ENCODE measurements at regions not wholly inside any gene's neighbourhood (a gene's known extent, or its start where the extent isn't known, plus 50 kb on each side); places are given as distances from the start of the nearest gene placed in this dataset.

DNA sequence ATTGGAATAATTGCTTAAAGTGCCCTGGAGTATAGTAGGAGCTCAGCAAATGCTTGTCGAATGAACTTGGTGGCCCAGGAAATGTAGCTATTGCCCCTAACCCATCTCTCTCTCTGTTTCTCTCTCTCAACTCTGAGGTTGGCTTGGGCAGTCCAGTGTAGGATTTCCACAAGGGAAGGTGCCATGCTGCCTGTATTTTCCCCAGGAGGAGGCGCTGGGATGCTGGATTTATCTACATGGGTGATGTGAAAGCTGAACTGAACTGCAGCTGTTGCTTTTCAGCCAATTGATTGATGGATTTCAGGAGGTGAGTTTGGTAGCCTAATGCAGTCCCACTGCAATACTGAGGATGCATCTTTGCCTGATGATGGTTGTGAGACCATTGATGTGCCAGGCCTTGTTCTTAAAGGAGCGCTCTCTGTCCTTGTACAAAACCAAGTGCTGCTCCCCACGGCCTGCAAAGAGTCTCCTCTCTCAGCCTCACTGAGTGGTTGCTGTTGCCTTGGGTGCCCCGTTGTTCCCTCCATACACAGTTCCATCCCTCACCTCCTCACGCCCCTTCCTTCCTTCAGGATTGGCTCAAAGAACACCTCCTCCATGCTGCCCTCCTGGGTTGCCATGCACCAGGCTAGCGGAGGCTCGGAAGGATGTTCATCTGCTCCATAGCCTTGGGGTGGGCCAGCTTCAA lies 200.6 kb downstream of the GLRX3 start:
- intact Hi-C loops (cut with DNase I) = no loop called here
- DNase-seq (peak in 2 of 5 donors; percentile 17 to 27), FAIRE-seq (no peak)
- Histone ChIP-seq H3K36me3 (ENCODE audit: control insufficient read depth in 2 of 3, insufficient read depth in 3 of 3, low read length in 3 of 3) (no peaks in the 10 kb centered on the region), H3K4me1 (ENCODE audit: control insufficient read depth in 2 of 3, insufficient read depth in 2 of 3, low read depth in 1 of 3, low read length in 3 of 3) (no peaks in the 10 kb centered on the region), H3K9me3 (ENCODE audit: control insufficient read depth in 2 of 3, insufficient read depth in 1 of 3, low read length in 3 of 3) (peaks cover 0 to 3% (median 0%) of the 10 kb centered on the region in 3 donors), H3K4me3 (ENCODE audit: low read length in 3 of 3) (no peak overlapping the region), H3K27ac (ENCODE audit: low read depth in 2 of 2, low read length in 2 of 2) (no peak overlapping the region), H3K27me3 (ENCODE audit: control insufficient read depth, insufficient read depth, low read length) (no peaks in the 10 kb centered on the region), H3K9ac (ENCODE audit: low read length in 3 of 3) (no peak overlapping the region)
- TF ChIP-seq, protein P1, sequence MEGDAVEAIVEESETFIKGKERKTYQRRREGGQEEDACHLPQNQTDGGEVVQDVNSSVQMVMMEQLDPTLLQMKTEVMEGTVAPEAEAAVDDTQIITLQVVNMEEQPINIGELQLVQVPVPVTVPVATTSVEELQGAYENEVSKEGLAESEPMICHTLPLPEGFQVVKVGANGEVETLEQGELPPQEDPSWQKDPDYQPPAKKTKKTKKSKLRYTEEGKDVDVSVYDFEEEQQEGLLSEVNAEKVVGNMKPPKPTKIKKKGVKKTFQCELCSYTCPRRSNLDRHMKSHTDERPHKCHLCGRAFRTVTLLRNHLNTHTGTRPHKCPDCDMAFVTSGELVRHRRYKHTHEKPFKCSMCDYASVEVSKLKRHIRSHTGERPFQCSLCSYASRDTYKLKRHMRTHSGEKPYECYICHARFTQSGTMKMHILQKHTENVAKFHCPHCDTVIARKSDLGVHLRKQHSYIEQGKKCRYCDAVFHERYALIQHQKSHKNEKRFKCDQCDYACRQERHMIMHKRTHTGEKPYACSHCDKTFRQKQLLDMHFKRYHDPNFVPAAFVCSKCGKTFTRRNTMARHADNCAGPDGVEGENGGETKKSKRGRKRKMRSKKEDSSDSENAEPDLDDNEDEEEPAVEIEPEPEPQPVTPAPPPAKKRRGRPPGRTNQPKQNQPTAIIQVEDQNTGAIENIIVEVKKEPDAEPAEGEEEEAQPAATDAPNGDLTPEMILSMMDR (IDR thresholded peaks at IDR 0.05; ENCODE audit: borderline replicate concordance, extremely low read depth, insufficient read depth) = peak; percentile 7

DNA sequence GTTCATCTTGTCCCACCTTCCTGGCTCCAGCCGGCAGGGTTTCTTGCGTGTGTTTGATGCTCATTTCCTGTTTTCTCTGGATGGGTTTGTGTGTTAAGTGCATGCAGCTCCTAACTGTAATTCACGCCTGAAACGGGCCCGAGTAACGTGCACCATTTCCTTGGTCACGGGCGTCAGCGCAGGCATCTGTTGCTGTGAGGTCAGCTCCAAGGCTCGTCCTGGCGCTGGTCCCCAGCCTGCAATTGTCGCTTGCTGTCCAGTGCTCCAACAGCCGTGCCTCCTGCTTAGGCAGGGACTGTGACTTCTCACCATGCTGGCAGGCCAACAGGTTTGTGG lies 201.1 kb downstream of the GLRX3 start:
- intact Hi-C loops (cut with DNase I) = no loop called here
- DNase-seq = peak in 1 of 5 donors; percentile 29
- H3K9ac ChIP-seq (ENCODE audit: low read length in 3 of 3) = no peak overlapping the region
- TF ChIP-seq, protein P1 (IDR thresholded peaks at IDR 0.05; ENCODE audit: borderline replicate concordance, extremely low read depth, insufficient read depth) = no peak
- H3K9me3 ChIP-seq (ENCODE audit: control insufficient read depth in 2 of 3, insufficient read depth in 1 of 3, low read length in 3 of 3) = no peaks in the 10 kb centered on the region
- H3K27me3 ChIP-seq (ENCODE audit: control insufficient read depth, insufficient read depth, low read length) = no peaks in the 10 kb centered on the region
- H3K27ac ChIP-seq (ENCODE audit: low read depth in 2 of 2, low read length in 2 of 2) = no peak overlapping the region
- no peak overlapping the region for H3K4me3 ChIP-seq (ENCODE audit: low read length in 3 of 3)
- H3K36me3 ChIP-seq (ENCODE audit: control insufficient read depth in 2 of 3, insufficient read depth in 3 of 3, low read length in 3 of 3) = no peaks in the 10 kb centered on the region
- FAIRE-seq = no peak
- no peaks in the 10 kb centered on the region for H3K4me1 ChIP-seq (ENCODE audit: control insufficient read depth in 2 of 3, insufficient read depth in 2 of 3, low read depth in 1 of 3, low read length in 3 of 3)

DNA sequence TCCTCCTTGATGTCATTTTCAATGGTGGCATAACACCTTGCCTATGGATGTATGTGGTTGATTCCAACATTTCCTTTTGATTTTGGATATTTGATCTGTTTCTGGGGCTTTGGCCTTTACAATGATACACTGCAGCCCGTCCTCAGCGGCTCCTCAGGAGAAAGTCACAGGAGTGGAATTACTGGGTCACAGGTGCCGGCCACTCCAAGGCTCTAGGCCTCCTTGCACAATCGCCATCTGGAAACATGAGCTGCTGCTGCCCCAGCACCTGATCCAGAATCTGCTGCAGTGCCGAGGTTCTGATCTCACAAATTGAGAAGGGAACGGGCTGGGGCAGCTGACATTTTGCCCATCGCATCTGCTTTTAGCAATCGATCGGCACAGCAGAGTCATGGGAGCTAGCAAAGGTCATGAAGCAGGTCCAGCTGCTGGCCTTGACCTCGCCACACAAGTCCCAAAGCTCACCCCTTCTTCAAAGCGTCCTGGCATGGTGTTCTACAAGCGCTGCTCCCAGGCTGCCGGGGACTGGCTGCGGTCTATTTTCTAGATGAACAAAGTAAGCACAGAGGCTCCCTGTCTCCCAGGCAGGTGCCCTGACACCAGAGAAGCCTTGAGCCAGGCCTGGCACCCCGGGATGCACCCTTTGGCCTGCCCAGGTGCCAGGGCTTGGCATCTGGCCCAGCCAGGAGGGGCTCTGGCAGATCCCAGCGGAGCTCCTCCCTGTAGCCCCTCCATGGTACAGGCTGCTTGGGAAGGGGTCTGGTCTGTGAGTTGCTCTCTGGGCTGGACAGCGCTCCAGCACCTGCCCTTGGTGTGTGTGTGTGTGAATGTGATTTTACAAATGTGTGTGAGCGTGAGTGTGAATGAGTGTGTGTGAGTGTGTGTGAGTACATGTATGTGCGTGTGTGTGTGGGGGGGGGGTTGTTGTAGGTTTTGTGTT lies 201.8 kb downstream of the GLRX3 start:
- TF ChIP-seq, protein P1 (IDR thresholded peaks at IDR 0.05; ENCODE audit: borderline replicate concordance, extremely low read depth, insufficient read depth) = no peak
- H3K9me3 ChIP-seq (ENCODE audit: control insufficient read depth in 2 of 3, insufficient read depth in 1 of 3, low read length in 3 of 3) = no peaks in the 10 kb centered on the region
- no peak overlapping the region for H3K27ac ChIP-seq (ENCODE audit: low read depth in 2 of 2, low read length in 2 of 2)
- intact Hi-C loops (cut with DNase I) = no loop called here
- peak in 2 of 5 donors; percentile 12 to 42 for DNase-seq
- no peak overlapping the region for H3K4me3 ChIP-seq (ENCODE audit: low read length in 3 of 3)
- no peaks in the 10 kb centered on the region for H3K27me3 ChIP-seq (ENCODE audit: control insufficient read depth, insufficient read depth, low read length)
- no peak for FAIRE-seq
- H3K36me3 ChIP-seq (ENCODE audit: control insufficient read depth in 2 of 3, insufficient read depth in 3 of 3, low read length in 3 of 3) = no peaks in the 10 kb centered on the region
- no peaks in the 10 kb centered on the region for H3K4me1 ChIP-seq (ENCODE audit: control insufficient read depth in 2 of 3, insufficient read depth in 2 of 3, low read depth in 1 of 3, low read length in 3 of 3)
- no peak overlapping the region for H3K9ac ChIP-seq (ENCODE audit: low read length in 3 of 3)
